ENCODE measurements at regions not wholly inside any gene's neighbourhood (a gene's known extent, or its start where the extent isn't known, plus 50 kb on each side); places are given as distances from the start of the nearest gene placed in this dataset.

- TF ChIP-seq POLR2A (IDR thresholded peaks at IDR 0.05; ENCODE audit: low read depth, low read length) (no peak), MAX (IDR thresholded peaks at IDR 0.05; ENCODE audit: insufficient read depth, insufficient read length) (no peak), POLR2AphosphoS5 (IDR thresholded peaks at IDR 0.05; ENCODE audit: insufficient read depth, low read depth, low read length) (no peak), EZH2 (IDR thresholded peaks at IDR 0.05; ENCODE audit: borderline replicate concordance, low read depth, low read length, severe bottlenecking) (no peak), JUN (IDR thresholded peaks at IDR 0.05; ENCODE audit: borderline replicate concordance, insufficient read depth, insufficient read length, low read depth) (no peak), MYC (IDR thresholded peaks at IDR 0.05; ENCODE audit: low read depth, low read length) (no peak)
- TF ChIP-seq, protein P1, sequence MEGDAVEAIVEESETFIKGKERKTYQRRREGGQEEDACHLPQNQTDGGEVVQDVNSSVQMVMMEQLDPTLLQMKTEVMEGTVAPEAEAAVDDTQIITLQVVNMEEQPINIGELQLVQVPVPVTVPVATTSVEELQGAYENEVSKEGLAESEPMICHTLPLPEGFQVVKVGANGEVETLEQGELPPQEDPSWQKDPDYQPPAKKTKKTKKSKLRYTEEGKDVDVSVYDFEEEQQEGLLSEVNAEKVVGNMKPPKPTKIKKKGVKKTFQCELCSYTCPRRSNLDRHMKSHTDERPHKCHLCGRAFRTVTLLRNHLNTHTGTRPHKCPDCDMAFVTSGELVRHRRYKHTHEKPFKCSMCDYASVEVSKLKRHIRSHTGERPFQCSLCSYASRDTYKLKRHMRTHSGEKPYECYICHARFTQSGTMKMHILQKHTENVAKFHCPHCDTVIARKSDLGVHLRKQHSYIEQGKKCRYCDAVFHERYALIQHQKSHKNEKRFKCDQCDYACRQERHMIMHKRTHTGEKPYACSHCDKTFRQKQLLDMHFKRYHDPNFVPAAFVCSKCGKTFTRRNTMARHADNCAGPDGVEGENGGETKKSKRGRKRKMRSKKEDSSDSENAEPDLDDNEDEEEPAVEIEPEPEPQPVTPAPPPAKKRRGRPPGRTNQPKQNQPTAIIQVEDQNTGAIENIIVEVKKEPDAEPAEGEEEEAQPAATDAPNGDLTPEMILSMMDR (IDR thresholded peaks at IDR 0.05; ENCODE audit: extremely low read depth in 1 of 2, insufficient read depth in 1 of 2, low read depth in 1 of 2, low read length in 2 of 2): no peak
Measured at GRCh38 chrX:148372925-148373324, 127.5 kb upstream of the AFF2 start.

Data from endothelial cell of umbilical vein (primary cell).